ENCODE measurements at regions not wholly inside any gene's neighbourhood (a gene's known extent, or its start where the extent isn't known, plus 50 kb on each side); places are given as distances from the start of the nearest gene placed in this dataset.

- Histone ChIP-seq H3K79me1 (ENCODE audit: low read depth in 1 of 2, low read length in 2 of 2) (no peaks in the 10 kb centered on the region), H2AFZ (replicated peaks; ENCODE audit: low read length, poor library complexity) (no peak overlapping the region), H2AK9ac (replicated peaks; ENCODE audit: low read depth, low read length, poor library complexity) (no peak overlapping the region), H3K4me3 (ENCODE audit: insufficient read depth, low read depth, low read length) (no peak overlapping the region), H2BK5ac (ENCODE audit: low read depth, low read length, poor library complexity, severe bottlenecking) (no peak overlapping the region), H3K9me3 (ENCODE audit: control insufficient read depth, insufficient read depth, low read length) (peaks cover 10% of the 10 kb centered on the region; the same call in 1 of the 2 replicates), H3K4me2 (ENCODE audit: low read depth, low read length) (no peak overlapping the region), H2BK15ac (ENCODE audit: low read depth, low read length) (no peak overlapping the region), H2AK5ac (ENCODE audit: low read depth, low read length) (no peak overlapping the region), H2BK120ac (ENCODE audit: low read depth, low read length) (no peak overlapping the region), H3K23ac (ENCODE audit: low read depth, low read length) (no peak overlapping the region), H3K9ac (ENCODE audit: low read depth, low read length) (no peak overlapping the region), H4K5ac (ENCODE audit: low read depth, low read length) (no peak overlapping the region), H3K27ac (ENCODE audit: insufficient read depth, low read length) (no peak overlapping the region), H4K91ac (ENCODE audit: insufficient read depth, low read depth, low read length) (no peak overlapping the region), H3K4ac (ENCODE audit: low read depth, low read length) (no peak overlapping the region), H4K20me1 (ENCODE audit: insufficient read depth, low read length) (no peaks in the 10 kb centered on the region), H3K56ac (ENCODE audit: extremely low read depth, insufficient read depth, low read length) (no peak overlapping the region), H3K27me3 (ENCODE audit: control insufficient read depth, insufficient read depth, low read length) (no peaks in the 10 kb centered on the region), H3K14ac (replicated peaks; ENCODE audit: low read depth, low read length) (no peak overlapping the region), H3K36me3 (ENCODE audit: control insufficient read depth, insufficient read depth, low read length) (no peaks in the 10 kb centered on the region), H3K4me1 (ENCODE audit: control insufficient read depth, insufficient read depth, low read length) (no peaks in the 10 kb centered on the region), H2BK20ac (ENCODE audit: low read depth, low read length) (no peak overlapping the region), H3K9me1 (ENCODE audit: insufficient read depth, low read length) (no peaks in the 10 kb centered on the region), H4K8ac (ENCODE audit: low read depth in 2 of 2, low read length in 2 of 2) (no peak overlapping the region), H3K18ac (ENCODE audit: low read depth, low read length) (no peak overlapping the region)
- DNase-seq (no peak), ATAC-seq (ENCODE audit: low read depth) (no peak)
- TF ChIP-seq MXI1 (IDR thresholded peaks at IDR 0.05; ENCODE audit: borderline replicate concordance, low read depth, low read length) (no peak), MAFK (IDR thresholded peaks at IDR 0.05; ENCODE audit: low read depth, low read length) (no peak), CHD1 (IDR thresholded peaks at IDR 0.05; ENCODE audit: low read depth, low read length) (no peak), RFX5 (IDR thresholded peaks at IDR 0.05; ENCODE audit: low read depth, low read length) (no peak), RCOR1 (IDR thresholded peaks at IDR 0.05; ENCODE audit: insufficient replicate concordance, low read length) (no peak), CTCF (conservative IDR thresholded peaks at IDR 0.05; ENCODE audit: low read depth, low read length) (no peak), SMC3 (IDR thresholded peaks at IDR 0.05; ENCODE audit: low read depth, low read length) (no peak), FOS (IDR thresholded peaks at IDR 0.05; ENCODE audit: low read depth, low read length) (no peak), POLR2A (IDR thresholded peaks at IDR 0.05; ENCODE audit: low read depth, low read length) (no peak), NFE2L2 (IDR thresholded peaks at IDR 0.05; ENCODE audit: low read depth, low read length) (no peak), CEBPB (IDR thresholded peaks at IDR 0.05; ENCODE audit: low read depth, low read length) (no peak), USF2 (IDR thresholded peaks at IDR 0.05; ENCODE audit: low read depth, low read length) (no peak), ELK1 (IDR thresholded peaks at IDR 0.05; ENCODE audit: borderline replicate concordance, low read depth, low read length) (no peak), RAD21 (IDR thresholded peaks at IDR 0.05; ENCODE audit: low read length) (no peak), BHLHE40 (IDR thresholded peaks at IDR 0.05; ENCODE audit: low read depth, low read length) (no peak), MAZ (IDR thresholded peaks at IDR 0.05; ENCODE audit: borderline replicate concordance, low read depth, low read length) (no peak)
- ChIA-PET CTCF (no interaction called here), POLR2A (ENCODE audit: unreplicated experiment) (no interaction called here)
- BruUV-seq (replicated peaks): no TSS peak
- no CpG with 5 or more reads among the region's 1 CpG for WGBS, 2 experiments (ENCODE audit: extremely low coverage in 2 of 2, insufficient read length in 1 of 2)
- in situ Hi-C loops (cut with MboI; ENCODE audit: low sequenced_read_pairs): no loop called here
- intact Hi-C loops (cut with micrococcal nuclease): no loop called here
- dilution Hi-C loops (cut with HindIII; ENCODE audit: low sequenced_read_pairs, unreplicated experiment): no loop called here
These were observed 97.4 kb upstream of the NUPR2 start for GRCh38 chr7:56213574-56213973.
